ENCODE measurements at regions not wholly inside any gene's neighbourhood (a gene's known extent, or its start where the extent isn't known, plus 50 kb on each side); places are given as distances from the start of the nearest gene placed in this dataset.
A peak's percentile ranks its signal among the peaks of the same experiment; 100 is the strongest.

- Histone ChIP-seq H3K36me3 (replicated peaks in 1 of 2; ENCODE audit: control insufficient read depth in 2 of 2, insufficient read depth in 2 of 2, low read length in 2 of 2) (no peaks in the 10 kb centered on the region), H3K9me3 (replicated peaks in 1 of 2; ENCODE audit: control insufficient read depth in 2 of 2, insufficient read depth in 1 of 2, low read depth in 1 of 2, low read length in 2 of 2) (peaks cover 0 to 3% of the 10 kb centered on the region in 2 donors), H2AK5ac (ENCODE audit: low read depth, low read length) (peak overlapping the region; percentile 73), H4K91ac (ENCODE audit: low read depth, low read length, poor library complexity) (no peak overlapping the region), H3K27me3 (ENCODE audit: control insufficient read depth in 3 of 3, insufficient read depth in 3 of 3, low read depth in 1 of 3, low read length in 3 of 3) (no peaks in the 10 kb centered on the region), H3K4me1 (ENCODE audit: control insufficient read depth in 2 of 2, insufficient read depth in 1 of 2, low read depth in 1 of 2, low read length in 2 of 2) (peaks cover 0 to 8% of the 10 kb centered on the region in 2 donors), H2BK15ac (ENCODE audit: low read length) (peak overlapping the region; percentile 50), H3K9ac (ENCODE audit: low read depth, low read length, poor library complexity) (no peak overlapping the region), H3K4ac (ENCODE audit: low read length) (no peak overlapping the region), H3K79me1 (ENCODE audit: low read depth, low read length) (no peaks in the 10 kb centered on the region), H2BK120ac (ENCODE audit: low read depth, low read length) (no peak overlapping the region), H3K27ac (replicated peaks; ENCODE audit: low read length) (no peak overlapping the region), H2BK5ac (ENCODE audit: low read length) (peak overlapping the region; percentile 25), H3K18ac (ENCODE audit: low read length) (peak overlapping the region; percentile 20), H3K23ac (ENCODE audit: low read depth, low read length, poor library complexity) (no peak overlapping the region), H3K4me3 (ENCODE audit: low read length in 2 of 2) (no peak overlapping the region), H2BK12ac (ENCODE audit: low read length) (peak overlapping the region; percentile 59), H4K8ac (ENCODE audit: low read depth, low read length) (no peak overlapping the region), H3K14ac (ENCODE audit: low read length) (no peak overlapping the region), H3K4me2 (ENCODE audit: insufficient read depth, low read length, poor library complexity, severe bottlenecking) (no peak overlapping the region), H2AFZ (ENCODE audit: low read length) (no peak overlapping the region)
- DNase-seq (ENCODE audit: low spot score): no peak
- WGBS, 2 donors (ENCODE audit: extremely low coverage in 2 of 2, insufficient read length in 2 of 2, insufficient replicate concordance in 1 of 2): no CpG with 5 or more reads among the region's 5 CpGs
Observed at GRCh38 chr20:8935878-8936277, 133.0 kb upstream of the PLCB4 start.

GRCh38 chr20:8938532-8938931 lies 130.4 kb upstream of the PLCB4 start:
- no peak overlapping the region for H2BK5ac ChIP-seq (ENCODE audit: low read length)
- no peak overlapping the region for H3K9ac ChIP-seq (ENCODE audit: low read depth, low read length, poor library complexity)
- no CpG with 5 or more reads among the region's 1 CpG for WGBS, 2 donors (ENCODE audit: extremely low coverage in 2 of 2, insufficient read length in 2 of 2, insufficient replicate concordance in 1 of 2)
- H2BK120ac ChIP-seq (ENCODE audit: low read depth, low read length): no peak overlapping the region
- H3K27me3 ChIP-seq (ENCODE audit: control insufficient read depth in 3 of 3, insufficient read depth in 3 of 3, low read depth in 1 of 3, low read length in 3 of 3): peaks cover 0 to 4% (median 0%) of the 10 kb centered on the region in 3 experiments
- H3K4me1 ChIP-seq (ENCODE audit: control insufficient read depth in 2 of 2, insufficient read depth in 1 of 2, low read depth in 1 of 2, low read length in 2 of 2): peaks cover 0 to 5% of the 10 kb centered on the region in 2 donors
- H2AK5ac ChIP-seq (ENCODE audit: low read depth, low read length): no peak overlapping the region
- H3K23ac ChIP-seq (ENCODE audit: low read depth, low read length, poor library complexity): no peak overlapping the region
- H2BK12ac ChIP-seq (ENCODE audit: low read length): no peak overlapping the region
- no peak overlapping the region for H2AFZ ChIP-seq (ENCODE audit: low read length)
- no peaks in the 10 kb centered on the region for H3K79me1 ChIP-seq (ENCODE audit: low read depth, low read length)
- H3K36me3 ChIP-seq (replicated peaks in 1 of 2; ENCODE audit: control insufficient read depth in 2 of 2, insufficient read depth in 2 of 2, low read length in 2 of 2): no peaks in the 10 kb centered on the region
- no peak overlapping the region for H3K4me3 ChIP-seq (ENCODE audit: low read length in 2 of 2)
- no peak overlapping the region for H3K4me2 ChIP-seq (ENCODE audit: insufficient read depth, low read length, poor library complexity, severe bottlenecking)
- H2BK15ac ChIP-seq (ENCODE audit: low read length): no peak overlapping the region
- H3K4ac ChIP-seq (ENCODE audit: low read length): no peak overlapping the region
- no peak overlapping the region for H4K8ac ChIP-seq (ENCODE audit: low read depth, low read length)
- H3K14ac ChIP-seq (ENCODE audit: low read length): no peak overlapping the region
- DNase-seq (ENCODE audit: low spot score): no peak
- H3K18ac ChIP-seq (ENCODE audit: low read length): no peak overlapping the region
- no peak overlapping the region for H3K27ac ChIP-seq (replicated peaks; ENCODE audit: low read length)
- no peak overlapping the region for H4K91ac ChIP-seq (ENCODE audit: low read depth, low read length, poor library complexity)
- no peaks in the 10 kb centered on the region for H3K9me3 ChIP-seq (replicated peaks in 1 of 2; ENCODE audit: control insufficient read depth in 2 of 2, insufficient read depth in 1 of 2, low read depth in 1 of 2, low read length in 2 of 2)

- Histone ChIP-seq H3K79me1 (ENCODE audit: low read depth, low read length) (no peaks in the 10 kb centered on the region), H3K27me3 (ENCODE audit: control insufficient read depth in 3 of 3, insufficient read depth in 3 of 3, low read depth in 1 of 3, low read length in 3 of 3) (peaks cover 0 to 4% (median 0%) of the 10 kb centered on the region in 3 experiments), H2BK15ac (ENCODE audit: low read length) (no peak overlapping the region), H3K27ac (replicated peaks; ENCODE audit: low read length) (no peak overlapping the region), H2AFZ (ENCODE audit: low read length) (no peak overlapping the region), H3K4me2 (ENCODE audit: insufficient read depth, low read length, poor library complexity, severe bottlenecking) (no peak overlapping the region), H2AK5ac (ENCODE audit: low read depth, low read length) (no peak overlapping the region), H2BK120ac (ENCODE audit: low read depth, low read length) (no peak overlapping the region), H3K14ac (ENCODE audit: low read length) (no peak overlapping the region), H3K4me3 (ENCODE audit: low read length in 2 of 2) (no peak overlapping the region), H2BK12ac (ENCODE audit: low read length) (no peak overlapping the region), H2BK5ac (ENCODE audit: low read length) (no peak overlapping the region), H4K8ac (ENCODE audit: low read depth, low read length) (no peak overlapping the region), H3K4me1 (ENCODE audit: control insufficient read depth in 2 of 2, insufficient read depth in 1 of 2, low read depth in 1 of 2, low read length in 2 of 2) (no peaks in the 10 kb centered on the region), H4K91ac (ENCODE audit: low read depth, low read length, poor library complexity) (no peak overlapping the region), H3K36me3 (replicated peaks in 1 of 2; ENCODE audit: control insufficient read depth in 2 of 2, insufficient read depth in 2 of 2, low read length in 2 of 2) (no peaks in the 10 kb centered on the region), H3K18ac (ENCODE audit: low read length) (no peak overlapping the region), H3K4ac (ENCODE audit: low read length) (no peak overlapping the region), H3K9ac (ENCODE audit: low read depth, low read length, poor library complexity) (no peak overlapping the region), H3K23ac (ENCODE audit: low read depth, low read length, poor library complexity) (no peak overlapping the region), H3K9me3 (replicated peaks in 1 of 2; ENCODE audit: control insufficient read depth in 2 of 2, insufficient read depth in 1 of 2, low read depth in 1 of 2, low read length in 2 of 2) (no peaks in the 10 kb centered on the region)
- DNase-seq (ENCODE audit: low spot score): no peak
- WGBS, 2 donors (ENCODE audit: extremely low coverage in 2 of 2, insufficient read length in 2 of 2, insufficient replicate concordance in 1 of 2): no CpG with 5 or more reads among the region's 2 CpGs
Observed at GRCh38 chr20:8940326-8940725, 128.6 kb upstream of the PLCB4 start.

- DNase-seq (ENCODE audit: low spot score): no peak
- Histone ChIP-seq H3K9me3 (replicated peaks in 1 of 2; ENCODE audit: control insufficient read depth in 2 of 2, insufficient read depth in 1 of 2, low read depth in 1 of 2, low read length in 2 of 2) (no peaks in the 10 kb centered on the region), H4K8ac (ENCODE audit: low read depth, low read length) (no peak overlapping the region), H3K4ac (ENCODE audit: low read length) (no peak overlapping the region), H3K4me1 (ENCODE audit: control insufficient read depth in 2 of 2, insufficient read depth in 1 of 2, low read depth in 1 of 2, low read length in 2 of 2) (no peaks in the 10 kb centered on the region), H3K27me3 (ENCODE audit: control insufficient read depth in 3 of 3, insufficient read depth in 3 of 3, low read depth in 1 of 3, low read length in 3 of 3) (peaks cover 0 to 4% (median 0%) of the 10 kb centered on the region in 3 experiments), H3K27ac (replicated peaks; ENCODE audit: low read length) (no peak overlapping the region), H3K9ac (ENCODE audit: low read depth, low read length, poor library complexity) (no peak overlapping the region), H2AK5ac (ENCODE audit: low read depth, low read length) (no peak overlapping the region), H3K4me3 (ENCODE audit: low read length in 2 of 2) (no peak overlapping the region), H3K4me2 (ENCODE audit: insufficient read depth, low read length, poor library complexity, severe bottlenecking) (no peak overlapping the region), H3K79me1 (ENCODE audit: low read depth, low read length) (no peaks in the 10 kb centered on the region), H2AFZ (ENCODE audit: low read length) (no peak overlapping the region), H2BK12ac (ENCODE audit: low read length) (no peak overlapping the region), H3K18ac (ENCODE audit: low read length) (no peak overlapping the region), H2BK5ac (ENCODE audit: low read length) (no peak overlapping the region), H3K23ac (ENCODE audit: low read depth, low read length, poor library complexity) (no peak overlapping the region), H3K14ac (ENCODE audit: low read length) (no peak overlapping the region), H2BK15ac (ENCODE audit: low read length) (no peak overlapping the region), H3K36me3 (replicated peaks in 1 of 2; ENCODE audit: control insufficient read depth in 2 of 2, insufficient read depth in 2 of 2, low read length in 2 of 2) (no peaks in the 10 kb centered on the region), H4K91ac (ENCODE audit: low read depth, low read length, poor library complexity) (no peak overlapping the region), H2BK120ac (ENCODE audit: low read depth, low read length) (no peak overlapping the region)
Observed at GRCh38 chr20:8943631-8944030, 125.3 kb upstream of the PLCB4 start.

All from neuronal stem cell (in vitro differentiated cells).